ENCODE measurements at regions not wholly inside any gene's neighbourhood (a gene's known extent, or its start where the extent isn't known, plus 50 kb on each side); places are given as distances from the start of the nearest gene placed in this dataset.

GRCh38 chr2:23298551-23298950, 86.4 kb upstream of the KLHL29 start:
- H4K8ac ChIP-seq (ENCODE audit: low read depth, low read length) = no peak overlapping the region
- no CpG with 5 or more reads among the region's 6 CpGs for WGBS (ENCODE audit: extremely low coverage, insufficient coverage, low lambda C conversion rate)

DNA sequence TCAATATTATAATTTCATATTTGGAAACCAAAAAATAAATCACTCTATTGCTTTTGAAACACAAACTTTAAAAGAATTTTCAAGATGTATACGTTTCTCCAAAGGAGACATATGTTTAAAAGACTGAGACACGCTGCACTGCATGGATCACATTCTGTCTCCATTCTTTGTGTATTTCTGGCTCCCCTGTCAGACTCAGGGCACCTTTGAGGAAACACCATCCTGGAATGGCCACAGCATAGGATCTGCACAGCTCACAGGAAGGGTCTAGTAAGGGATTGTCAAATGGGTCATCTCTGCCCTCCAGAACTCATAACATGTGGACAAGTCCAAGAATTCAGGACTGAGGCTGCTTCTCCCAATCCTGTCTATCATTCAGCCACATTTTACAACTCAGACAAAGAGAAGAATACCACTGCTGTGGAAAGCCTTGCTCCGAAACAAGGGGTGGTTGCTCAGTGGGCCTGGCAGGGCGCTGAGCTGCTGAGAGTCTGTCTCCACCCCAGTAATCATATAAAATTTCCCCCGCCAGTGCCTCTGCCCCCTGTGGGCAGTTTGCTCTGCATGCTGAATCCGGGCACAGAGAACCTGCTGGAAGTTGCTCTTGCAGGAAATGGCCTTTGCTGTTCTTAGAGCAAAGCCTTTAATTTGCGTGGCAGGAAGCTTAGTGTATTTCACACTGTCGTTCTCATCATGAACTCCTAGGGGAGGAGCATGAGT, 85.3 kb upstream of the KLHL29 start:
- H3K79me1 ChIP-seq (ENCODE audit: low read length) = no peaks in the 10 kb centered on the region
- no peaks in the 10 kb centered on the region for H3K4me1 ChIP-seq (ENCODE audit: control insufficient read depth, low read depth, low read length)
- no peaks in the 10 kb centered on the region for H3K79me2 ChIP-seq (ENCODE audit: control insufficient read depth, insufficient read depth, low read length)
- H3K4ac ChIP-seq (ENCODE audit: low read depth, low read length) = no peak overlapping the region
- no peak overlapping the region for H3K23ac ChIP-seq (ENCODE audit: low read length)
- no peak overlapping the region for H3K18ac ChIP-seq (ENCODE audit: low read length)
- H3K9ac ChIP-seq (ENCODE audit: low read length) = no peak overlapping the region
- H3K56ac ChIP-seq (ENCODE audit: low read length) = no peak overlapping the region
- no peak overlapping the region for H3K4me3 ChIP-seq (ENCODE audit: low read length)
- no peak for DNase-seq
- H4K5ac ChIP-seq (ENCODE audit: low read length) = no peak overlapping the region
- no peak overlapping the region for H3K27ac ChIP-seq (ENCODE audit: low read depth, low read length)
- no peaks in the 10 kb centered on the region for H3K36me3 ChIP-seq (ENCODE audit: control insufficient read depth, insufficient read depth, low read length)
- H4K8ac ChIP-seq (ENCODE audit: low read depth, low read length) = no peak overlapping the region
- no peak overlapping the region for H2BK5ac ChIP-seq (ENCODE audit: low read length)
- H2BK120ac ChIP-seq (ENCODE audit: low read depth, low read length) = no peak overlapping the region
- no peak overlapping the region for H2AK5ac ChIP-seq (ENCODE audit: low read length)
- H3K4me2 ChIP-seq (ENCODE audit: low read length) = no peak overlapping the region
- no CpG with 5 or more reads among the region's 8 CpGs for WGBS (ENCODE audit: extremely low coverage, insufficient coverage, low lambda C conversion rate)
- H2BK15ac ChIP-seq (replicated peaks; ENCODE audit: low read depth) = no peak overlapping the region
- no peaks in the 10 kb centered on the region for H3K27me3 ChIP-seq (ENCODE audit: insufficient read depth, low read length, poor library complexity)

More at GRCh38 chr2:23298551-23298950, 86.4 kb upstream of the KLHL29 start:
- Histone ChIP-seq H2BK120ac (ENCODE audit: low read depth, low read length) (no peak overlapping the region), H3K79me1 (ENCODE audit: low read length) (no peaks in the 10 kb centered on the region), H4K5ac (ENCODE audit: low read length) (no peak overlapping the region), H2BK15ac (replicated peaks; ENCODE audit: low read depth) (no peak overlapping the region), H3K56ac (ENCODE audit: low read length) (no peak overlapping the region), H3K23ac (ENCODE audit: low read length) (no peak overlapping the region), H2AK5ac (ENCODE audit: low read length) (no peak overlapping the region), H3K4me3 (ENCODE audit: low read length) (no peak overlapping the region), H3K4me1 (ENCODE audit: control insufficient read depth, low read depth, low read length) (no peaks in the 10 kb centered on the region), H3K18ac (ENCODE audit: low read length) (no peak overlapping the region), H3K27ac (ENCODE audit: low read depth, low read length) (no peak overlapping the region), H3K79me2 (ENCODE audit: control insufficient read depth, insufficient read depth, low read length) (no peaks in the 10 kb centered on the region), H3K27me3 (ENCODE audit: insufficient read depth, low read length, poor library complexity) (no peaks in the 10 kb centered on the region), H2BK5ac (ENCODE audit: low read length) (no peak overlapping the region), H3K36me3 (ENCODE audit: control insufficient read depth, insufficient read depth, low read length) (no peaks in the 10 kb centered on the region), H3K4ac (ENCODE audit: low read depth, low read length) (no peak overlapping the region), H3K9ac (ENCODE audit: low read length) (no peak overlapping the region), H3K4me2 (ENCODE audit: low read length) (no peak overlapping the region)
- no peak for DNase-seq

DNA sequence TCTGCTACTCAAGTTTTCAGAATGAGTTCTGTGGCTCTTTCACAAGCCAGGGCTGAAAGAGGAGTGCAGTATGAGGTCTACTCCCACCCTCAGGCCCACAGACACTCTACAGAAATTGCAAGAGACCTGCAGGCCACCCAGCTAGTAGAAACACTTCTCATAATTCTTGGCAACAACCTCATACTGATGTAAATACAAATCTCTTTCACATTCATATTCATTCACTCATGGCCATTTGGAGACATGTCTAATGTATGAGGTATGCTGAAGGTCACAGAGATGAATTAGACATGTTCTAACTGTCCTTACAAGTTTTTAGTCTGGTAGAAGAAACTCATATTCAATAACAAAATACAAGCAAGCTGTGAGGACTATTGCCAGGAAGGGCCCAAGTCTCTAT, 83.8 kb upstream of the KLHL29 start:
- no peak for DNase-seq
- H3K9ac ChIP-seq (ENCODE audit: low read length) = no peak overlapping the region
- H3K36me3 ChIP-seq (ENCODE audit: control insufficient read depth, insufficient read depth, low read length) = no peaks in the 10 kb centered on the region
- no peaks in the 10 kb centered on the region for H3K79me1 ChIP-seq (ENCODE audit: low read length)
- H2AK5ac ChIP-seq (ENCODE audit: low read length) = no peak overlapping the region
- H3K4me2 ChIP-seq (ENCODE audit: low read length) = no peak overlapping the region
- no peak overlapping the region for H4K8ac ChIP-seq (ENCODE audit: low read depth, low read length)
- H2BK5ac ChIP-seq (ENCODE audit: low read length) = no peak overlapping the region
- no peak overlapping the region for H3K18ac ChIP-seq (ENCODE audit: low read length)
- H3K27ac ChIP-seq (ENCODE audit: low read depth, low read length) = no peak overlapping the region
- no peak overlapping the region for H3K56ac ChIP-seq (ENCODE audit: low read length)
- H3K4me3 ChIP-seq (ENCODE audit: low read length) = no peak overlapping the region
- H4K5ac ChIP-seq (ENCODE audit: low read length) = no peak overlapping the region
- H3K79me2 ChIP-seq (ENCODE audit: control insufficient read depth, insufficient read depth, low read length) = no peaks in the 10 kb centered on the region
- no peak overlapping the region for H2BK120ac ChIP-seq (ENCODE audit: low read depth, low read length)
- no peaks in the 10 kb centered on the region for H3K27me3 ChIP-seq (ENCODE audit: insufficient read depth, low read length, poor library complexity)
- no peak overlapping the region for H3K23ac ChIP-seq (ENCODE audit: low read length)
- H3K4me1 ChIP-seq (ENCODE audit: control insufficient read depth, low read depth, low read length) = no peaks in the 10 kb centered on the region
- H3K4ac ChIP-seq (ENCODE audit: low read depth, low read length) = no peak overlapping the region
- no peak overlapping the region for H2BK15ac ChIP-seq (replicated peaks; ENCODE audit: low read depth)

DNA sequence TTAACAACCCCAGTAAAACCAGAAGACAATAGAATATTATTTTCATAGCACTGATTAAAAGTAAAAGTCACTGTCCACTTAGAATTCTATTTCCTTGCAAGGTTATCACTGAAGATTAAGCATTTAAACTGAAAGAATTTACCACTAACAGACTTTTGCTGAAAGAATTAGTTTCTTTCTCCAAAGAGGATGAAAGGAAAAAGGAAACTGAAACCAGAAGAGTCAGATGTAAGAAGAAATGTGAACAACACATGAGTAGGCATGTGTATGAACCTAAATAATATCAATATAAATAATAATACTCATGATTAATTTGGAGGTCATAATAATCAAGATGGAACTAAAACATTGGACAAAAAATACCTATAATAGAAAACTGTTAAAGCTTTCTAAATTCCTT, 82.4 kb upstream of the KLHL29 start:
- H3K4ac ChIP-seq (ENCODE audit: low read depth, low read length) = no peak overlapping the region
- no peak overlapping the region for H2AK5ac ChIP-seq (ENCODE audit: low read length)
- H4K5ac ChIP-seq (ENCODE audit: low read length) = no peak overlapping the region
- no peak overlapping the region for H2BK120ac ChIP-seq (ENCODE audit: low read depth, low read length)
- no peak overlapping the region for H3K9ac ChIP-seq (ENCODE audit: low read length)
- H3K18ac ChIP-seq (ENCODE audit: low read length) = no peak overlapping the region
- no peak overlapping the region for H3K4me2 ChIP-seq (ENCODE audit: low read length)
- H3K79me1 ChIP-seq (ENCODE audit: low read length) = no peaks in the 10 kb centered on the region
- no peak overlapping the region for H2BK15ac ChIP-seq (replicated peaks; ENCODE audit: low read depth)
- no peak overlapping the region for H4K8ac ChIP-seq (ENCODE audit: low read depth, low read length)
- no peak overlapping the region for H2BK5ac ChIP-seq (ENCODE audit: low read length)
- H3K4me1 ChIP-seq (ENCODE audit: control insufficient read depth, low read depth, low read length) = no peaks in the 10 kb centered on the region
- H3K23ac ChIP-seq (ENCODE audit: low read length) = no peak overlapping the region
- no peaks in the 10 kb centered on the region for H3K27me3 ChIP-seq (ENCODE audit: insufficient read depth, low read length, poor library complexity)
- H3K4me3 ChIP-seq (ENCODE audit: low read length) = no peak overlapping the region
- H3K27ac ChIP-seq (ENCODE audit: low read depth, low read length) = no peak overlapping the region
- no peak for DNase-seq
- no peak overlapping the region for H3K56ac ChIP-seq (ENCODE audit: low read length)
- no peaks in the 10 kb centered on the region for H3K36me3 ChIP-seq (ENCODE audit: control insufficient read depth, insufficient read depth, low read length)
- H3K79me2 ChIP-seq (ENCODE audit: control insufficient read depth, insufficient read depth, low read length) = no peaks in the 10 kb centered on the region

- Histone ChIP-seq H3K18ac (ENCODE audit: low read length) (no peak overlapping the region), H4K5ac (ENCODE audit: low read length) (no peak overlapping the region), H3K79me1 (ENCODE audit: low read length) (no peaks in the 10 kb centered on the region), H3K23ac (ENCODE audit: low read length) (no peak overlapping the region), H2AK5ac (ENCODE audit: low read length) (no peak overlapping the region), H2BK15ac (replicated peaks; ENCODE audit: low read depth) (no peak overlapping the region), H3K4me2 (ENCODE audit: low read length) (no peak overlapping the region), H2BK120ac (ENCODE audit: low read depth, low read length) (no peak overlapping the region), H3K4me1 (ENCODE audit: control insufficient read depth, low read depth, low read length) (no peaks in the 10 kb centered on the region), H3K9ac (ENCODE audit: low read length) (no peak overlapping the region), H3K56ac (ENCODE audit: low read length) (no peak overlapping the region), H4K8ac (ENCODE audit: low read depth, low read length) (no peak overlapping the region), H3K79me2 (ENCODE audit: control insufficient read depth, insufficient read depth, low read length) (no peaks in the 10 kb centered on the region), H3K4ac (ENCODE audit: low read depth, low read length) (no peak overlapping the region), H2BK5ac (ENCODE audit: low read length) (no peak overlapping the region), H3K36me3 (ENCODE audit: control insufficient read depth, insufficient read depth, low read length) (no peaks in the 10 kb centered on the region), H3K27ac (ENCODE audit: low read depth, low read length) (no peak overlapping the region), H3K4me3 (ENCODE audit: low read length) (no peak overlapping the region), H3K27me3 (ENCODE audit: insufficient read depth, low read length, poor library complexity) (no peaks in the 10 kb centered on the region)
- DNase-seq = no peak
- no CpG with 5 or more reads among the region's 9 CpGs for WGBS (ENCODE audit: extremely low coverage, insufficient coverage, low lambda C conversion rate)
Measured at GRCh38 chr2:23306401-23306800, 78.6 kb upstream of the KLHL29 start.

- Histone ChIP-seq H3K79me1 (ENCODE audit: low read length) (no peaks in the 10 kb centered on the region), H4K8ac (ENCODE audit: low read depth, low read length) (no peak overlapping the region), H2BK120ac (ENCODE audit: low read depth, low read length) (no peak overlapping the region), H3K4me1 (ENCODE audit: control insufficient read depth, low read depth, low read length) (no peaks in the 10 kb centered on the region), H3K4ac (ENCODE audit: low read depth, low read length) (no peak overlapping the region), H3K36me3 (ENCODE audit: control insufficient read depth, insufficient read depth, low read length) (no peaks in the 10 kb centered on the region), H2BK5ac (ENCODE audit: low read length) (no peak overlapping the region), H3K56ac (ENCODE audit: low read length) (no peak overlapping the region), H3K23ac (ENCODE audit: low read length) (no peak overlapping the region), H3K4me3 (ENCODE audit: low read length) (no peak overlapping the region), H3K27ac (ENCODE audit: low read depth, low read length) (no peak overlapping the region), H2BK15ac (replicated peaks; ENCODE audit: low read depth) (no peak overlapping the region), H3K18ac (ENCODE audit: low read length) (no peak overlapping the region), H2AK5ac (ENCODE audit: low read length) (no peak overlapping the region), H3K9ac (ENCODE audit: low read length) (no peak overlapping the region), H3K27me3 (ENCODE audit: insufficient read depth, low read length, poor library complexity) (no peaks in the 10 kb centered on the region), H3K79me2 (ENCODE audit: control insufficient read depth, insufficient read depth, low read length) (no peaks in the 10 kb centered on the region), H3K4me2 (ENCODE audit: low read length) (no peak overlapping the region), H4K5ac (ENCODE audit: low read length) (no peak overlapping the region)
- no CpG with 5 or more reads among the region's 1 CpG for WGBS (ENCODE audit: extremely low coverage, insufficient coverage, low lambda C conversion rate)
- no peak for DNase-seq
Measured at GRCh38 chr2:23311186-23311585, 73.8 kb upstream of the KLHL29 start.
